Epithelial cell of esophagus (primary cell): ENCODE measurements at regions not wholly inside any gene's neighbourhood (a gene's known extent, or its start where the extent isn't known, plus 50 kb on each side); places are given as distances from the start of the nearest gene placed in this dataset.

Experiments used
- DNase-seq: peaks from one replicate; pipeline ENCODE4 v3.0.0; 2010; ENCODE audit warnings: low read depth
- H3K4me3 ChIP-seq: 2 replicates; pipeline ENCODE4 v1.5.1; 2011; ENCODE audit warnings: mild to moderate bottlenecking, low read length, control low read depth
- TF ChIP-seq, protein P1 (sequence below): IDR thresholded peaks from 2 replicates; pipeline ENCODE4 v1.5.1; 2011; ENCODE audit warnings: low read depth, mild to moderate bottlenecking, low read length, control low read depth, inconsistent platforms; ENCODE audit not compliant: insufficient read depth; ENCODE audit errors: missing control alignments

DNA sequence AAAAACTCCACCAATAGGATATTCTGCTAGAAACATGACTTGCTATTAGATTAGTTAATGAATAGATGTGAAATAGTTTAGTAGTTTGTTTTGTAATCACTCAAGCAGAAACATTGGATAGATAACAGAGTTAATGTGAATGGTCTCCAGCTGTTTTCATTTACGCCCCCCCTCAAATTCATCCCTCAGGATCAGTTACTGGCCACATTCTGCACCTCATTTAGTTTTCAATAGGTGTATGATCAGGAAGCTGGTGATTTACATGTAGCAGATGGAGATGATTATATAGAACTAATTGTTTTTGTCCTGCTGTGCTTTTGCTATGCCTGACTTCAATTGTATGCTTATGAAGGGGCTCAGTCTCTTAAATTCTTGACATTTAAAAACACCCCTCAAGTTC lies 759.0 kb downstream of the SLITRK6 start:
- DNase-seq = no peak
- TF ChIP-seq, protein P1, sequence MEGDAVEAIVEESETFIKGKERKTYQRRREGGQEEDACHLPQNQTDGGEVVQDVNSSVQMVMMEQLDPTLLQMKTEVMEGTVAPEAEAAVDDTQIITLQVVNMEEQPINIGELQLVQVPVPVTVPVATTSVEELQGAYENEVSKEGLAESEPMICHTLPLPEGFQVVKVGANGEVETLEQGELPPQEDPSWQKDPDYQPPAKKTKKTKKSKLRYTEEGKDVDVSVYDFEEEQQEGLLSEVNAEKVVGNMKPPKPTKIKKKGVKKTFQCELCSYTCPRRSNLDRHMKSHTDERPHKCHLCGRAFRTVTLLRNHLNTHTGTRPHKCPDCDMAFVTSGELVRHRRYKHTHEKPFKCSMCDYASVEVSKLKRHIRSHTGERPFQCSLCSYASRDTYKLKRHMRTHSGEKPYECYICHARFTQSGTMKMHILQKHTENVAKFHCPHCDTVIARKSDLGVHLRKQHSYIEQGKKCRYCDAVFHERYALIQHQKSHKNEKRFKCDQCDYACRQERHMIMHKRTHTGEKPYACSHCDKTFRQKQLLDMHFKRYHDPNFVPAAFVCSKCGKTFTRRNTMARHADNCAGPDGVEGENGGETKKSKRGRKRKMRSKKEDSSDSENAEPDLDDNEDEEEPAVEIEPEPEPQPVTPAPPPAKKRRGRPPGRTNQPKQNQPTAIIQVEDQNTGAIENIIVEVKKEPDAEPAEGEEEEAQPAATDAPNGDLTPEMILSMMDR = no peak
- H3K4me3 ChIP-seq = no peak overlapping the region

DNA sequence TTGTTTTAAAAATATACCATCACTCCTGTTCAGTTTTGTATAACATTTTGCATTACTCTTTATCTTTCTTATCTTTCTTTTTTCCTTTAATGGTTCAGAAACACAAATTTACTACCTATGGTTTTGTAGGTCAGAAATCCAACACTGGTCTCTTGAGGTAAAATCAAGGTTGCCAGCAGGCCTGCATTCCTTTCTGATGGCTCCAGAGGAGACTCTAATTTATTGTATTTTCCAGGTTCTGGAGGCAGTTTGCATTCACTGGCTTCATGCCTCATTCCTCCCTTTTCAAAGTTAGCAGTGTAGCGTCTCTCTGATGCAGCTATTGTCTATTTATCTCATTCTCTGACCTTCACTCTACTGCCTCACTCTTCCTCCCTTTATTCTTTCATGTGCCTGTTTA lies 767.4 kb downstream of the SLITRK6 start:
- TF ChIP-seq, protein P1 = no peak

DNA sequence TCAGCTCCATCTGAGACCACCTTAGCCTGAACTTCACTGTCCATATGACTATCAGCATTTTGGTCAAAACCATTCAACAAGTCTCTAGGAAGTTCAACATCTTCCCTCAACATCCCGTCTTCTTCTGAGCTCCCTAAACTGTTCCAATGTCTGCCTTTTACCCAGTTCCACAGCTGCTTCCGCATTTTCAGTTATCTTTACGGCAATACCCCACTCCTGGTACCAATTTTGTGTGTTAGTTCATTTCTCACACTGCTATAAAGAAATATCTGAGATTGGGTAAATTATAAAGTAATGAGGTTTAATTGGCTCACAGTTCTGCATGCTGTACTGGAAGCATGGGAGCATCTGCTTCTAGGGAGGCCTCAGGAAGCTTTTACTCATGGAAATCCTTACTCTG lies 771.2 kb downstream of the SLITRK6 start:
- no peak for DNase-seq
- TF ChIP-seq, protein P1 = no peak
- no peak overlapping the region for H3K4me3 ChIP-seq

More for the DNA sequence above, 767.4 kb downstream of the SLITRK6 start:
- no peak for DNase-seq
- no peak overlapping the region for H3K4me3 ChIP-seq

DNA sequence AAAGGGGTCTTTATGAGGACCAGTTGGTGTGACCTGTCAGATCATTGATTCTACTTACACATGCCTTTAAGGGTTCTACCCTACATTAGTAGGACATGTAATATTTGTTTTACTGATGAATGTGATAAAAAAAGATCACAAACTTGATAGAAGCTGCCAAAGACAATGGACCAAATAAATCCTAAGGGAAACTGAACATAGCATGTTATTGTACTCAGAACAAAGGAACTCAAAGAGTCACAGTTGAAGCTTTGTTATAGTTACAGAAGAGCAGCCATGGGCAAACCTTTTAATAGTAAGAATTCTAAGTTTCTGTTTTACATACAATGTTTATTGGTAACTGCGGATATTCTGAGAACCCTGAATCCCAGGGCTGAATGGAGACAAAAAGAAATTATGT lies 780.1 kb downstream of the SLITRK6 start:
- no peak overlapping the region for H3K4me3 ChIP-seq
- no peak for DNase-seq
- TF ChIP-seq, protein P1 = no peak

DNA sequence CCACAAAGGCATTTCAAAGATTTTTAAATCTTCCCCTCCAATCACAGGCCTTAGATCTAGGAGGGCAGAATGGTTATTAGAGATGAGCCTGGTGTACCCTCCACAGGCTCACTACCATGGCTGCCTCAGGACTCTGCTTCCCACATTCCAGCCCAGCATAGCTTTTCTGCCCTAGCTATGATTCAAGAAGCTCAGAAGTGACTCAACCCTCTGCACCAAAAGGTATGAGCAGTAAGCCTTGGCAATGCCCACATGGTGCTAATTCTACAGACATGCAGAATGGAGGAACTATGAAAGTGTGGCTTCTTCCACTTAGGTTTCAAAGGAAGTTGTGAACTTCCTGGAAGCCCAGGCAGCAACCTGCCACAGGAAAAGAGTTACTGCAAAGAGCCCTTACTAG lies 786.2 kb downstream of the SLITRK6 start:
- peak; percentile 60 for DNase-seq
- no peak overlapping the region for H3K4me3 ChIP-seq
- TF ChIP-seq, protein P1 = no peak

DNA sequence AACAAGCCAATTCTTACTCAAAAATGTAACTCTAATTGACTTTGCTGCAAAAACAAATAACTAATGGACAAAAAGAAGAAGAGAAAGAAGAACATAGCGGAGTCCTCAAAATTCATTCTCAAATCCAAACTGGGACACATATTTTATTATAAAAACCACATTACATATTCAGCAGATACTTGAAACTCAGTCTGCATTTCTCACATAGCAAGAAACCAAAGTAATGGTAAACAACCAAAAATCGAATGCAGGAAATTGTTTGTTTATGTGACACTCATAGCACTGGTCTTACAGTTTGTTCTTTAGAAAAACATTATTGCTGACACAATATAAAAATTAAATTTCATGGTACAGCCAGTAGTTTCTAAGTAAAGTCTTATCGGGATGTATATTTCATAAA lies 789.8 kb downstream of the SLITRK6 start:
- no peak overlapping the region for H3K4me3 ChIP-seq
- TF ChIP-seq, protein P1 = no peak
- DNase-seq = no peak

DNA sequence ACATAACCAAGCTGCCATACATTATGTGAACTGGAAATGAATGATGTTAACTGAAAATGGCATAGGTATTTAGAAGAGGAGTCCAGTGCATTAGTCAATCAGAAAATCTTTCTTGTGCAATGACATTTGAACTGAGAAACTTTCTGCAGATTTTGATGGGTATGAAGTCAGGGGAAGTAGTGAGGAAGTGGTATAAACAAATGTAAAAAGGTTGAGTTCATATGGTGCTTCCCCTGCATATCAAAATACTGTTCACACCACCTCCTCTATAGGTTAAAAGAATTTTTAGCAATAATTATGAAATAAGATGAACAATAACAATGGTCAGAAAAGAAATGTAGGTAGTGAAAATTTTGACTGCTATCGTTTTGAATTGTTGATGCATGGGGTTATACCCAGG lies 800.0 kb downstream of the SLITRK6 start:
- no peak for DNase-seq
- H3K4me3 ChIP-seq = no peak overlapping the region

More for the DNA sequence above, 800.0 kb downstream of the SLITRK6 start:
- TF ChIP-seq, protein P1 = no peak
